ENCODE measurements at regions not wholly inside any gene's neighbourhood (a gene's known extent, or its start where the extent isn't known, plus 50 kb on each side); places are given as distances from the start of the nearest gene placed in this dataset.

DNA sequence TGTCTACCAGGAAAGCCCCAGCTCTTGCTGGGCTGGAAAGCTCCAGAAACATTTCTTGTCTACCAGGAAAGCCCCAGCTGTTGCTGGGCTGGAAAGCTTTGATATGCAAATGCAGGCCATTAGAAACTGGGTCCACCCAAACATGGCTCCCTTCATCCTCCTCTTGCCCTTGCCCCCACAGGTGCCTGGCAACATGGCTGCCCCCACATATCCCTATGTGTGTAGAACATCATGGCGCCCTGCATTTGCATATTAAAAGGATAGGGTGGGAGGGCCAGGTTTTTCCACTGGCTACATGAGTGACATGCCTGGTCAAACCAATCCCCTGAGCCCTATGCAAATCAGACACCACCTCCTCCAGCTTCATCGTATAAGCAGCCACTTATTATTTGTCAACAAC is 455.4 kb upstream of the ARGLU1 start:
- DNase-seq (ENCODE audit: low read depth in 3 of 3, low spot score in 2 of 3) = no peak

- DNase-seq (ENCODE audit: low read depth in 3 of 3, low spot score in 2 of 3) = no peak
These were observed 452.5 kb upstream of the ARGLU1 start for GRCh38 chr13:107020393-107020792.

DNA sequence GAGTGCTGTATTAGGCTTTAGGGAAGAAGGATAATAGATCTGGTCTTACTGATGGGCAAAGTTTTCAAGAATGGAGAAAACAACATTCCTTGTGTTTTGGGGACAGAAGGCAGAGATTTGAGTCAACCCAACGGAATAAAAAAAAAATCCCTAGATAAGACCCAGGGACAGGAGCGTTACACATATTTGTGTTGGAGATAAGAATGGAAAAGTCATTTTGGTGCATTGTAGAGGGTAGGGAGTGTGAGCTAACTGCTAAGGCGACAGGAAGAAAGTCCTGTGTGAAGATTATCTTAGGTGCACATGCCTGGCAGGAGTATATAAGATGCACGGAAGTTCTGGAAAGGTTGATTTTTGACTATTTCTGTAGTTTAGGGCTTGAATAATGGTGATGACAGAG is 450.3 kb upstream of the ARGLU1 start:
- DNase-seq (ENCODE audit: low read depth in 3 of 3, low spot score in 2 of 3) = no peak

GRCh38 chr13:107006661-107007060 is 438.7 kb upstream of the ARGLU1 start:
- no peak for DNase-seq (ENCODE audit: low read depth in 3 of 3, low spot score in 2 of 3)

- DNase-seq (ENCODE audit: low read depth in 3 of 3, low spot score in 2 of 3) = no peak
These were observed 437.6 kb upstream of the ARGLU1 start for GRCh38 chr13:107005577-107005976.

DNA sequence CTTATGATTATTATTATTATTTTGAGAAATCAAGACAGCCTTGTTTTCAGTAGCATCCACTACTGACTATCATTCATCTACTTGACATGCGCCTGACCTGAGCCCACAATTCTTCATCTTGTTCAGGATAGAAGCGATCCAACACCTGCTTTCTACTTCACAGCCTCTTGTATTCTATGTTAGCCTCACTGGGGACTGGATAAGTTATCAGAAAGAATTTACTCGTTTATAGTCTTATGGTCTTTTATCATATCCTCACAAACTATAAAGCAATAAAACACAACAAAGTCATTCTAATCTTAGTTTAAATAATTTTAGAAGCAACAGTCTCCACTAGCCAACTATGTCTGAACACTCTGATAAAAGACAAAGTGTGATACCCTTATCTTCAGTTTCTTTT is 436.0 kb upstream of the ARGLU1 start:
- no peak for DNase-seq (ENCODE audit: low read depth in 3 of 3, low spot score in 2 of 3)

DNA sequence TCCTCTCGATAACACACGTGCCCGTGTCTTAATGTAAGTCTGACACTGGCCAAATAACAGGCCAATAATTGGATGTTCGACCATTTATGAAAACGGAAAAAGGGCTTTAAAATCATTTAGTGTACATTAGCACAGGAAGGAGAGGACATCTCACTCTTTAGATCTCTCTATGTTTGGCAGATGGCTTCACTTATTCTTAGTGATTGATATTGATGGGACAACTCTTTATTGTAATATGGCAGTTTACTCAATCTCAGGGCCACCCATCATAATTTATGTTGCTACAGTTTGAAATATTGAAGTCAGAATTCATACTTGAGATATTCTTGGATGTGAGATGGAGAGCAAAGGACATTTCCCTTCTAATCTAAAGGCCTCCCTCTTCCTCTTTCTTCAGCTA is 430.7 kb upstream of the ARGLU1 start:
- no peak for DNase-seq (ENCODE audit: low read depth in 3 of 3, low spot score in 2 of 3)

DNA sequence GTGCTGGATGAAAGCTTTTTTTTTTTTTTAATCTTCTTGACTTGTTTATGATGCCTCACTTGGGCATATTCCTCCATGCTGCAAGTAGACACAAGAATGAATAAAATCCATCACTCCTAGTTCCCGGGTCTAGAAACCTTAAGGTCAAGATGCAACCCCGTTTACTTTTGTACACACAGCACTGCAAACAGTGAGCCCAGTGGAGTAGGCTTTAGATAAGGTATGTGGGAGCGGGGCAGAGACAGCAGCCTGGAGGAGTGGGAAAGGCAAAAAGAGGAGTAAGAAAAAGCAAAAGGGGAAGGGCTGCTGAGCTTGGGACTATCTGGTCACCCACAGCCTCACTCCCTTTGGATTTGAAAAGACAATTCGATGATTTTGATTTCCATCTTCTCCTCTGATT is 429.8 kb upstream of the ARGLU1 start:
- DNase-seq (ENCODE audit: low read depth in 3 of 3, low spot score in 2 of 3) = no peak

DNA sequence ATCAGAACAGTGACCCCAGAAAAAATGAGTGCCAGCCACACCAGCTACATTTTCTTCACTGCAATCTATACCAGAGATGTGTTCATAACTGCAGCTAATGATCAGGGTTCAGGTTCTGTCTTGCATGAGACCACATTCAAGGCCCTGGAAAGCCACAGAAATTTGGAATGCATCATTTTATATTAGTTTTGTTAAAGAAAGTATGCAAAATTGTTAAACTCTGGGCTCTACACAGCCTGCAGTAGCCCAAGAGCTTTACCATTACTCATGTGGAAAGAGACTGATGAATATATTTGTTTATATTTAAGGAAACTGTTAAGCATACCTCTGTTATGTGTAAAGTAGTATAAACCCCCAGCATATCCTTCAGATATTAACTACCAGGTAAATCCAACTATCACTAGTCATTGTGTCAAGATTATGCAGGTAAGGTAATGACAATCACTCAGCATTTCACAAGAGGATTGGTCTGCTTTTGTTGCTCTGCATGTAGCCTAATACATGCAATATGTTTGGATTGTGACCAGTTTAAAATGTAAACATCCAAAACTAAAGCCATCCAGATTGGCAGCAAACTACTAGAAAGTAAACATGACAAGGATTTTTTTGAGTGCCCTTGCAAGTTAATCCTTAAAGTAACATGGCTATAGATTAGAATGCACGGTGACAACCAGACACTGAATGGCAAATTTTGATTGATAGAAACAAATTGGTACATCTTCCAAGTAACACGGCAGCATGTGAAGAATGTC is 429.1 kb upstream of the ARGLU1 start:
- DNase-seq (ENCODE audit: low read depth in 3 of 3, low spot score in 2 of 3) = no peak

DNA sequence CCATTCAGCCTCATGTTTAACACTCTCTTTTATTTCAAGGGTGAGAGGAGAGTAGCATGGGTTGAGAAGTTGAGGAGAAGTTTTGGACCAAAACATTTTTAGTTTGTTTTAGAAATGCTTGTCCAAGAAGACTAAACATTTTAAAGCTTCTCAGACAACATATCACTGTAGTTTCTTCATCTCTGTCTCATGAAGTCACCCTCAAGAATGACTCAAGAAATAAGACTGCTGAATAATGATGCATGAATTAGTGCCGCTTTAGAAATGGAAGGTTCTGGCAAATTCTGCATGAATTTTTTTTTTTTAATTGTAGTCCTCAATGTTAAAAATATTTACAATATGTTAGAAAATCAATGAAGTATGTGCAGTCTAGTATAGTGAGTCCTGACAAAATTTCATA is 422.7 kb upstream of the ARGLU1 start:
- DNase-seq (ENCODE audit: low read depth in 3 of 3, low spot score in 2 of 3) = no peak

DNA sequence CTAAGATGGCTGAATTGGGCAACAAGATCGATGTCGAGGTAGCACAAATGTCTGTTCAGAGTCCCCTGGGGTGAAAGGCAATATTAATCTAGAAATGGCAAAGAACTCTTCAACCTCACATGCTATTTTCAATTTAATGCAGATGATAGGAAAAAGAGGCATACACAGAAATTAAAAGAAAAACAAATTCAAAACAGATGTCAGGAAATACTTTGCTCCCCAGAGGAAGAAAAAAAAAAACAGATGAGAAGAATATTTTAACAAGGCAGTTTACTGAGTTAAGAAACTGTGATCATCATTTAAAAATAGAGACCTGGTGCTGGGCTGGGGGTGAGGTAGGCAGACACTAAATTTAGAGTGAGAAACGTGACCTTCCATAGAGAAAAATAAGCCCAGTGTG is 421.9 kb upstream of the ARGLU1 start:
- DNase-seq (ENCODE audit: low read depth in 3 of 3, low spot score in 2 of 3) = no peak

DNA sequence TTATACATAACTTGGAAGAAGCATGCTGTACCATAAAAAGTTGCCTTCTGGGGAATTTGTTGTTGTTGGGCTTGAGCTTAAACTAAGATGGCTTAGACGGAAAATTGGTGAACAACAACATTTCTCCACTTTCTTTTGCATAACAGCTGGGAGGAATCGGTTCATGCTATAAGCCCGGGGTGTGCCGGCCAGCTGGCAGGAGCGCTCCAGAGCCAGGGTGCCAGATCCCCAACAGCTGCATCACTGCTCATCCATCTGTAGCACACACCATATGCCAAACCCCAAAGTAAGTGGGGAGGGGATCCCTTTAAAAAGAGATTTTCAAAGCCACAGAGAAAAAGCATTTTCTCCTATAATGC is 419.5 kb upstream of the ARGLU1 start:
- DNase-seq (ENCODE audit: low read depth in 3 of 3, low spot score in 2 of 3) = no peak

DNA sequence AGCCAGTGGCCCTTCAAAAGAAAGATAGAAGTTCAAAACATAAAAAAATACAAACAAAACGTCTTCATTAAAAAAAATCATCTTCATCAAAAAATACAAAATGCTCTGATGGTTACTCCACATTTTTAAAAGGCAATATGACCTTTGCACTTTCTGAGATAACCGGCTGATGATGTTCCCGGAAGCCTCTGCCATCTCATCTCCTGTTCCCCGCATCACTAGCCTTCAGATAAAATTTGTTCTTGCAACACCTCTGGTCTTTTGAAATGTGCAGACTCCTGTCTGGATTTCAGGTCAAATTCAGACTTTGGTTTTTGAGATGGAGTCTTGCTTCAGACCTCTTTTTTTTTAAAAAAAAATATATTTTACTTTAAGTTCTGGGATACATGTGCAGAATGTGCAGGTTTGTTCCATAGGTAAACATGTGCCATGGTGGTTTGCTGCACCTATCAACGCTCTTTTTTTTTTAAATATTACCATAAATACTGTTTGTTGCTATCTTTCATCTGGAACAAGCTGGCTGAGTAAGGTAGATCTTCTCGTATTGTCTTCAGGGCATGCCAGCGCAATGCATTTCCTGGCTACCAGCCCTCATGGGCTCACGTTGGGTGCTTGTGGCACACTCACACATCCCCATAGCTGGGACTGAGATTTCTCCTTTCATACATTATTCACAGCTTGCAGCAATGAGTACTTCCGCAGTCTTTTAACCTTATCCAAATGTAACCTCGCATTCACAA is 418.9 kb upstream of the ARGLU1 start:
- no peak for DNase-seq (ENCODE audit: low read depth in 3 of 3, low spot score in 2 of 3)

GRCh38 chr13:106986033-106986484 is 418.1 kb upstream of the ARGLU1 start:
- no peak for DNase-seq (ENCODE audit: low read depth in 3 of 3, low spot score in 2 of 3)

GRCh38 chr13:106985481-106985880 is 417.5 kb upstream of the ARGLU1 start:
- no peak for DNase-seq (ENCODE audit: low read depth in 3 of 3, low spot score in 2 of 3)

DNA sequence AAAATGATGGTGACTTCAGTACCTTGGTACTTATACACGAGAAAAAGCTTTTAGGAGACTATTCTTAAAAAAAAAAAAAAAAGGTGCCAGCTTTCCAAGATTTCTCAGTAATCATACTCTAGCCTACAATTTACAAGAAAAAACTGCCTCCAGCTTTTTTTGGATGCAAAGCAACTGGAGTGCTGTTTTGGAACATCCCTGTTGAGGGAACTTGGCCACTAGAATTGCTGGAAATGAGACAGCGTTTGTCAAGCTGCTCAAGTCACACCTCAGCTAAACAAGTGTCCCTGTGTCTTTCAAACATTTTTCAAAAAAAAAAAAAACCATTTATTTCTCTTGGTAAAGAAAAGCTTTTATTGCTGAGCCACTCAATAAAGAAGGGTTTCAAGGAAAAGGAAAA is 413.1 kb upstream of the ARGLU1 start:
- no peak for DNase-seq (ENCODE audit: low read depth in 3 of 3, low spot score in 2 of 3)

DNA sequence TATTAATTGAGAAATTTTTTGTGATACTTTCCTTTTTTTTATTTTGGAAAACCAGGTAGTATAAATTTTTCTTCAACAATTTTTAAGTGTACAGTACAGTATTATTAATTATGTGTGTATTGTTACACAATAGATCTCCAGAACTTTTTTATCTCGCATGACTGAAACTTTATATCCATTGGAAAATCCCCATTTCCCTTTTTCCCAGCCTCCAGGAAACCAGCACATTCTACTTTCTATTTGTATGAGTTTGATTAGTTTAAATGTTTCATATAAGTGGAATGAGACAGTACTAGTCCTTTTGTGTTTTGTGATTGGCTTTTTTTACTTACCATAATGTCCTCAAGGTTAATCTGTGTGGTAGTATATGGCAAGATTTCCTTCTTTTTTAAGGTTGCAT is 399.5 kb upstream of the ARGLU1 start:
- no peak for DNase-seq (ENCODE audit: low read depth in 3 of 3, low spot score in 2 of 3)

- DNase-seq (ENCODE audit: low read depth in 3 of 3, low spot score in 2 of 3) = no peak
These were observed 395.2 kb upstream of the ARGLU1 start for GRCh38 chr13:106963151-106963550.

DNA sequence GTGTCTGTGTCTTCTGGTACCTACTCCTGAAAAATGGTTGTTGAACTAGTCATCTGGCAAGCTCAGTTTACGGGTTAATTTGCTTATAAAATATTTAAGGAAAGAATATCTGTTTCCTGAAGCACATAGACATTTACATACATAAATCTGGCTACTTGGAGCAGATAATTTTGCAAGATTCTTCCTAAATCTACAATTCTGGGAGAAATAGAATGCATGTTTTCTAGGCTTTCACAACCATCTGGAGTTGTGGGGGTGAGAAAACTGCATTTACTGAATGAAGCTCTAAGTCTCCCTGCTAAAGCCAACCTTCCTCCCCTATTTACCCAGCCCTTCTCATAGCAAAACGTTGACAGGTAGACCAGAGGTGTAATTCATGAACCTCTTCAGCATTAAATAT is 393.7 kb upstream of the ARGLU1 start:
- no peak for DNase-seq (ENCODE audit: low read depth in 3 of 3, low spot score in 2 of 3)

- no peak for DNase-seq (ENCODE audit: low read depth in 3 of 3, low spot score in 2 of 3)
These were observed 393.3 kb upstream of the ARGLU1 start for GRCh38 chr13:106961216-106961615.

GRCh38 chr13:106958621-106959048 is 390.7 kb upstream of the ARGLU1 start:
- no peak for DNase-seq (ENCODE audit: low read depth in 3 of 3, low spot score in 2 of 3)

DNA sequence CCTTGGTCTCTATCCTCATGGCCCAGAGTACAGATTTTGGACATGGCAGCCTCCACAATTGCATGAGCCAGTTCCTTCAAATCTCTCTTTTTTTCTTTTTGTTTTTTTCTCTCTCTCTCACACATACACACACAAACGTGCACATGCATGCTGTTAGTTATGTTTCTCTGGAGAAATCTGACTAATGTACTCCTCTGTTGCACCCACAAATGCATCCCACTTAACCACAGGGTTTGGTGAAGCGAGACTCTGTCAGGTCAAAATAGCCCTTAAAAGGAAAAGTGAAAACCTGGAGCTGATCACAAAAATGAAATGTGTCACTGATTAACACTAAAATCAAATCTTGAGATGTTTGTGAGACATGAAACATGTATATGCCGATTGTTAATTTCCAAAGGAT is 374.6 kb upstream of the ARGLU1 start:
- DNase-seq (ENCODE audit: low read depth in 3 of 3, low spot score in 2 of 3) = no peak
